ENCODE measurements at regions not wholly inside any gene's neighbourhood (a gene's known extent, or its start where the extent isn't known, plus 50 kb on each side); places are given as distances from the start of the nearest gene placed in this dataset.

- no peak for DNase-seq (ENCODE audit: low read depth)
- no peak overlapping the region for H3K4me3 ChIP-seq (ENCODE audit: low read depth, low read length)
- TF ChIP-seq CTCF (IDR thresholded peaks at IDR 0.05; ENCODE audit: control insufficient read depth, extremely low read depth, insufficient read depth) = no peak
Measured at GRCh38 chr1:244235157-244235556, 184.1 kb downstream of the ZBTB18 start.

- no peak for TF ChIP-seq CTCF (IDR thresholded peaks at IDR 0.05; ENCODE audit: control insufficient read depth, extremely low read depth, insufficient read depth)
- no peak for DNase-seq (ENCODE audit: low read depth)
- no peak overlapping the region for H3K4me3 ChIP-seq (ENCODE audit: low read depth, low read length)
Measured at GRCh38 chr1:244236101-244236500, 185.0 kb downstream of the ZBTB18 start.

GRCh38 chr1:244236721-244237120 lies 185.6 kb downstream of the ZBTB18 start:
- TF ChIP-seq CTCF (IDR thresholded peaks at IDR 0.05; ENCODE audit: control insufficient read depth, extremely low read depth, insufficient read depth) = no peak
- H3K4me3 ChIP-seq (ENCODE audit: low read depth, low read length) = no peak overlapping the region
- no peak for DNase-seq (ENCODE audit: low read depth)

- no peak overlapping the region for H3K4me3 ChIP-seq (ENCODE audit: low read depth, low read length)
- no peak for DNase-seq (ENCODE audit: low read depth)
- TF ChIP-seq CTCF (IDR thresholded peaks at IDR 0.05; ENCODE audit: control insufficient read depth, extremely low read depth, insufficient read depth) = no peak
Measured at GRCh38 chr1:244237445-244237844, 186.4 kb downstream of the ZBTB18 start.

GRCh38 chr1:244239261-244239770 lies 188.2 kb downstream of the ZBTB18 start:
- no peak for TF ChIP-seq CTCF (IDR thresholded peaks at IDR 0.05; ENCODE audit: control insufficient read depth, extremely low read depth, insufficient read depth)
- H3K4me3 ChIP-seq (ENCODE audit: low read depth, low read length) = no peak overlapping the region
- DNase-seq (ENCODE audit: low read depth) = no peak

- peak; percentile 35 for DNase-seq (ENCODE audit: low read depth)
Measured at GRCh38 chr1:244241438-244241837, 190.4 kb downstream of the ZBTB18 start.

More at GRCh38 chr1:244241438-244241837, 190.4 kb downstream of the ZBTB18 start:
- no peak for TF ChIP-seq CTCF (IDR thresholded peaks at IDR 0.05; ENCODE audit: control insufficient read depth, extremely low read depth, insufficient read depth)
- H3K4me3 ChIP-seq (ENCODE audit: low read depth, low read length) = no peak overlapping the region
